ENCODE measurements at regions not wholly inside any gene's neighbourhood (a gene's known extent, or its start where the extent isn't known, plus 50 kb on each side); places are given as distances from the start of the nearest gene placed in this dataset.

- TF ChIP-seq POLR2A (IDR thresholded peaks at IDR 0.05) (no peak), CTCF (IDR thresholded peaks at IDR 0.05) (no peak)
- no peaks in the 10 kb centered on the region for H3K36me3 ChIP-seq (ENCODE audit: low read depth, missing control alignments)
- no peaks in the 10 kb centered on the region for H3K27me3 ChIP-seq
- no peaks in the 10 kb centered on the region for H3K4me1 ChIP-seq
- H3K9me3 ChIP-seq, result no peaks in the 10 kb centered on the region
- WGBS, 2 donors, result 90 to 92% methylated on average over 6 of the region's 6 CpGs
- DNase-seq, result no peak
- H3K27ac ChIP-seq, result no peak overlapping the region
- intact Hi-C loops (cut with DNase I; ENCODE audit: low total_unique reads), result no loop called here
- no peak overlapping the region for H3K4me3 ChIP-seq
Measured at GRCh38 chr21:14826630-14827029, 238.2 kb downstream of the NRIP1 start.

- no peak for DNase-seq
- TF ChIP-seq POLR2A (IDR thresholded peaks at IDR 0.05) (no peak), CTCF (IDR thresholded peaks at IDR 0.05) (no peak)
- Histone ChIP-seq H3K4me1 (no peaks in the 10 kb centered on the region), H3K36me3 (ENCODE audit: low read depth, missing control alignments) (no peaks in the 10 kb centered on the region), H3K27me3 (no peaks in the 10 kb centered on the region), H3K9me3 (no peaks in the 10 kb centered on the region), H3K4me3 (no peak overlapping the region), H3K27ac (no peak overlapping the region)
- 92 to 93% methylated on average over 3 of the region's 3 CpGs for WGBS, 2 donors
- intact Hi-C loops (cut with DNase I; ENCODE audit: low total_unique reads), result no loop called here
Measured at GRCh38 chr21:14825514-14825974, 239.3 kb downstream of the NRIP1 start.

- Histone ChIP-seq H3K4me3 (no peak overlapping the region), H3K9me3 (no peaks in the 10 kb centered on the region), H3K4me1 (no peaks in the 10 kb centered on the region), H3K36me3 (ENCODE audit: low read depth, missing control alignments) (no peaks in the 10 kb centered on the region), H3K27me3 (no peaks in the 10 kb centered on the region), H3K27ac (no peak overlapping the region)
- DNase-seq, result no peak
- TF ChIP-seq CTCF (IDR thresholded peaks at IDR 0.05), result no peak
- no peak for TF ChIP-seq POLR2A (IDR thresholded peaks at IDR 0.05)
- 89 to 90% methylated on average over 3 of the region's 3 CpGs for WGBS, 2 donors
- intact Hi-C loops (cut with DNase I; ENCODE audit: low total_unique reads), result no loop called here
Measured at GRCh38 chr21:14824126-14824525, 240.7 kb downstream of the NRIP1 start.

- TF ChIP-seq POLR2A (IDR thresholded peaks at IDR 0.05) (no peak), CTCF (IDR thresholded peaks at IDR 0.05) (no peak)
- Histone ChIP-seq H3K4me1 (no peaks in the 10 kb centered on the region), H3K36me3 (ENCODE audit: low read depth, missing control alignments) (no peaks in the 10 kb centered on the region), H3K27ac (no peak overlapping the region), H3K9me3 (no peaks in the 10 kb centered on the region), H3K27me3 (no peaks in the 10 kb centered on the region), H3K4me3 (no peak overlapping the region)
- intact Hi-C loops (cut with DNase I; ENCODE audit: low total_unique reads), result no loop called here
- DNase-seq, result no peak
- 14 to 41% methylated on average over 1 of the region's 1 CpG for WGBS, 2 donors
Measured at GRCh38 chr21:14817311-14817710, 247.5 kb downstream of the NRIP1 start.

- Histone ChIP-seq H3K27ac (no peak overlapping the region), H3K36me3 (ENCODE audit: low read depth, missing control alignments) (no peaks in the 10 kb centered on the region), H3K4me1 (no peaks in the 10 kb centered on the region), H3K27me3 (no peaks in the 10 kb centered on the region), H3K9me3 (no peaks in the 10 kb centered on the region), H3K4me3 (no peak overlapping the region)
- no peak for TF ChIP-seq POLR2A (IDR thresholded peaks at IDR 0.05)
- TF ChIP-seq CTCF (IDR thresholded peaks at IDR 0.05), result no peak
- WGBS, 2 donors, result 83 to 86% methylated on average over 3 of the region's 3 CpGs
- intact Hi-C loops (cut with DNase I; ENCODE audit: low total_unique reads), result no loop called here
- no peak for DNase-seq
Measured at GRCh38 chr21:14814991-14815390, 249.8 kb downstream of the NRIP1 start.
